ENCODE measurements at regions not wholly inside any gene's neighbourhood (a gene's known extent, or its start where the extent isn't known, plus 50 kb on each side); places are given as distances from the start of the nearest gene placed in this dataset.

GRCh38 chr2:211138551-211138950 lies 582.2 kb downstream of the CPS1 start:
- Histone ChIP-seq H3K27ac (ENCODE audit: low read depth, low read length) (no peak overlapping the region), H3K4me3 (ENCODE audit: low read depth, low read length) (no peak overlapping the region), H3K9ac (ENCODE audit: low read length) (no peak overlapping the region), H3K27me3 (ENCODE audit: control insufficient read depth, insufficient read depth, low read length) (no peaks in the 10 kb centered on the region), H3K9me3 (ENCODE audit: control insufficient read depth, insufficient read depth, low read depth, low read length) (no peaks in the 10 kb centered on the region), H3K4me1 (ENCODE audit: control insufficient read depth, insufficient read depth, low read length) (no peaks in the 10 kb centered on the region), H3K36me3 (ENCODE audit: control insufficient read depth, insufficient read depth, low read length) (no peaks in the 10 kb centered on the region)

GRCh38 chr2:211141646-211142045 lies 585.2 kb downstream of the CPS1 start:
- Histone ChIP-seq H3K9me3 (ENCODE audit: control insufficient read depth, insufficient read depth, low read depth, low read length) (no peaks in the 10 kb centered on the region), H3K27me3 (ENCODE audit: control insufficient read depth, insufficient read depth, low read length) (no peaks in the 10 kb centered on the region), H3K9ac (ENCODE audit: low read length) (no peak overlapping the region), H3K4me1 (ENCODE audit: control insufficient read depth, insufficient read depth, low read length) (no peaks in the 10 kb centered on the region), H3K27ac (ENCODE audit: low read depth, low read length) (no peak overlapping the region), H3K4me3 (ENCODE audit: low read depth, low read length) (no peak overlapping the region), H3K36me3 (ENCODE audit: control insufficient read depth, insufficient read depth, low read length) (no peaks in the 10 kb centered on the region)

- Histone ChIP-seq H3K4me3 (ENCODE audit: low read depth, low read length) (no peak overlapping the region), H3K27ac (ENCODE audit: low read depth, low read length) (no peak overlapping the region), H3K9ac (ENCODE audit: low read length) (no peak overlapping the region), H3K36me3 (ENCODE audit: control insufficient read depth, insufficient read depth, low read length) (no peaks in the 10 kb centered on the region), H3K4me1 (ENCODE audit: control insufficient read depth, insufficient read depth, low read length) (no peaks in the 10 kb centered on the region), H3K9me3 (ENCODE audit: control insufficient read depth, insufficient read depth, low read depth, low read length) (no peaks in the 10 kb centered on the region), H3K27me3 (ENCODE audit: control insufficient read depth, insufficient read depth, low read length) (no peaks in the 10 kb centered on the region)
Observed at GRCh38 chr2:211144078-211144477, 587.7 kb downstream of the CPS1 start.

- Histone ChIP-seq H3K27me3 (ENCODE audit: control insufficient read depth, insufficient read depth, low read length) (no peaks in the 10 kb centered on the region), H3K27ac (ENCODE audit: low read depth, low read length) (no peak overlapping the region), H3K36me3 (ENCODE audit: control insufficient read depth, insufficient read depth, low read length) (no peaks in the 10 kb centered on the region), H3K4me3 (ENCODE audit: low read depth, low read length) (no peak overlapping the region), H3K9ac (ENCODE audit: low read length) (no peak overlapping the region), H3K9me3 (ENCODE audit: control insufficient read depth, insufficient read depth, low read depth, low read length) (no peaks in the 10 kb centered on the region), H3K4me1 (ENCODE audit: control insufficient read depth, insufficient read depth, low read length) (no peaks in the 10 kb centered on the region)
Observed at GRCh38 chr2:211144974-211145665, 588.7 kb downstream of the CPS1 start.

- no peaks in the 10 kb centered on the region for H3K4me1 ChIP-seq (ENCODE audit: control insufficient read depth, insufficient read depth, low read length)
- no peak overlapping the region for H3K4me3 ChIP-seq (ENCODE audit: low read depth, low read length)
- H3K27ac ChIP-seq (ENCODE audit: low read depth, low read length) = no peak overlapping the region
- H3K9me3 ChIP-seq (ENCODE audit: control insufficient read depth, insufficient read depth, low read depth, low read length) = no peaks in the 10 kb centered on the region
- H3K36me3 ChIP-seq (ENCODE audit: control insufficient read depth, insufficient read depth, low read length) = no peaks in the 10 kb centered on the region
- H3K27me3 ChIP-seq (ENCODE audit: control insufficient read depth, insufficient read depth, low read length) = no peaks in the 10 kb centered on the region
- no peak overlapping the region for H3K9ac ChIP-seq (ENCODE audit: low read length)
Observed at GRCh38 chr2:211149731-211150130, 593.3 kb downstream of the CPS1 start.

- Histone ChIP-seq H3K4me3 (ENCODE audit: low read depth, low read length) (no peak overlapping the region), H3K9me3 (ENCODE audit: control insufficient read depth, insufficient read depth, low read depth, low read length) (no peaks in the 10 kb centered on the region), H3K27me3 (ENCODE audit: control insufficient read depth, insufficient read depth, low read length) (no peaks in the 10 kb centered on the region), H3K36me3 (ENCODE audit: control insufficient read depth, insufficient read depth, low read length) (no peaks in the 10 kb centered on the region), H3K9ac (ENCODE audit: low read length) (no peak overlapping the region), H3K4me1 (ENCODE audit: control insufficient read depth, insufficient read depth, low read length) (no peaks in the 10 kb centered on the region), H3K27ac (ENCODE audit: low read depth, low read length) (no peak overlapping the region)
Observed at GRCh38 chr2:211157211-211157610, 600.8 kb downstream of the CPS1 start.

GRCh38 chr2:211157856-211158463 lies 601.6 kb downstream of the CPS1 start:
- Histone ChIP-seq H3K27ac (ENCODE audit: low read depth, low read length) (no peak overlapping the region), H3K9me3 (ENCODE audit: control insufficient read depth, insufficient read depth, low read depth, low read length) (no peaks in the 10 kb centered on the region), H3K36me3 (ENCODE audit: control insufficient read depth, insufficient read depth, low read length) (no peaks in the 10 kb centered on the region), H3K4me1 (ENCODE audit: control insufficient read depth, insufficient read depth, low read length) (no peaks in the 10 kb centered on the region), H3K27me3 (ENCODE audit: control insufficient read depth, insufficient read depth, low read length) (no peaks in the 10 kb centered on the region), H3K4me3 (ENCODE audit: low read depth, low read length) (no peak overlapping the region), H3K9ac (ENCODE audit: low read length) (no peak overlapping the region)

- no peak overlapping the region for H3K27ac ChIP-seq (ENCODE audit: low read depth, low read length)
- no peak overlapping the region for H3K9ac ChIP-seq (ENCODE audit: low read length)
- H3K9me3 ChIP-seq (ENCODE audit: control insufficient read depth, insufficient read depth, low read depth, low read length) = no peaks in the 10 kb centered on the region
- no peak overlapping the region for H3K4me3 ChIP-seq (ENCODE audit: low read depth, low read length)
- H3K36me3 ChIP-seq (ENCODE audit: control insufficient read depth, insufficient read depth, low read length) = no peaks in the 10 kb centered on the region
- no peaks in the 10 kb centered on the region for H3K27me3 ChIP-seq (ENCODE audit: control insufficient read depth, insufficient read depth, low read length)
- no peaks in the 10 kb centered on the region for H3K4me1 ChIP-seq (ENCODE audit: control insufficient read depth, insufficient read depth, low read length)
Observed at GRCh38 chr2:211159972-211160371, 603.6 kb downstream of the CPS1 start.

- H3K9ac ChIP-seq (ENCODE audit: low read length) = no peak overlapping the region
- H3K36me3 ChIP-seq (ENCODE audit: control insufficient read depth, insufficient read depth, low read length) = no peaks in the 10 kb centered on the region
- no peak overlapping the region for H3K4me3 ChIP-seq (ENCODE audit: low read depth, low read length)
- no peaks in the 10 kb centered on the region for H3K9me3 ChIP-seq (ENCODE audit: control insufficient read depth, insufficient read depth, low read depth, low read length)
- no peaks in the 10 kb centered on the region for H3K4me1 ChIP-seq (ENCODE audit: control insufficient read depth, insufficient read depth, low read length)
- no peak overlapping the region for H3K27ac ChIP-seq (ENCODE audit: low read depth, low read length)
- H3K27me3 ChIP-seq (ENCODE audit: control insufficient read depth, insufficient read depth, low read length) = no peaks in the 10 kb centered on the region
Observed at GRCh38 chr2:211161236-211161635, 604.8 kb downstream of the CPS1 start.

- Histone ChIP-seq H3K9ac (ENCODE audit: low read length) (no peak overlapping the region), H3K4me3 (ENCODE audit: low read depth, low read length) (no peak overlapping the region), H3K9me3 (ENCODE audit: control insufficient read depth, insufficient read depth, low read depth, low read length) (no peaks in the 10 kb centered on the region), H3K4me1 (ENCODE audit: control insufficient read depth, insufficient read depth, low read length) (no peaks in the 10 kb centered on the region), H3K27ac (ENCODE audit: low read depth, low read length) (no peak overlapping the region), H3K27me3 (ENCODE audit: control insufficient read depth, insufficient read depth, low read length) (no peaks in the 10 kb centered on the region), H3K36me3 (ENCODE audit: control insufficient read depth, insufficient read depth, low read length) (no peaks in the 10 kb centered on the region)
Observed at GRCh38 chr2:211162911-211163310, 606.5 kb downstream of the CPS1 start.

- no peak overlapping the region for H3K9ac ChIP-seq (ENCODE audit: low read length)
- H3K27ac ChIP-seq (ENCODE audit: low read depth, low read length) = no peak overlapping the region
Observed at GRCh38 chr2:211170843-211171242, 614.4 kb downstream of the CPS1 start.

More at GRCh38 chr2:211170843-211171242, 614.4 kb downstream of the CPS1 start:
- Histone ChIP-seq H3K4me3 (ENCODE audit: low read depth, low read length) (no peak overlapping the region), H3K9me3 (ENCODE audit: control insufficient read depth, insufficient read depth, low read depth, low read length) (no peaks in the 10 kb centered on the region), H3K4me1 (ENCODE audit: control insufficient read depth, insufficient read depth, low read length) (no peaks in the 10 kb centered on the region), H3K27me3 (ENCODE audit: control insufficient read depth, insufficient read depth, low read length) (no peaks in the 10 kb centered on the region), H3K36me3 (ENCODE audit: control insufficient read depth, insufficient read depth, low read length) (no peaks in the 10 kb centered on the region)
